AG09319 (cell line): ENCODE measurements at regions not wholly inside any gene's neighbourhood (a gene's known extent, or its start where the extent isn't known, plus 50 kb on each side); places are given as distances from the start of the nearest gene placed in this dataset.
A peak's percentile ranks its signal among the peaks of the same experiment; 100 is the strongest.

Experiments used
- DNase-seq: peaks from one replicate; pipeline ENCODE4 v3.0.0-alpha.2; 2010; ENCODE audit warnings: low read depth; ENCODE audit errors: extremely low read depth
- CTCF ChIP-seq: IDR thresholded peaks from 2 replicates; pipeline ENCODE4 v1.5.1; 2011; ENCODE audit warnings: low read depth, mild to moderate bottlenecking, inconsistent platforms, low read length, moderate library complexity

- TF ChIP-seq CTCF = no peak
- no peak for DNase-seq
Measured at GRCh38 chr4:187598196-187598595, 397.4 kb upstream of the ZFP42 start.

- TF ChIP-seq CTCF = no peak
- DNase-seq = no peak
Measured at GRCh38 chr4:187602339-187603092, 393.1 kb upstream of the ZFP42 start.

GRCh38 chr4:187603093-187604025 lies 392.2 kb upstream of the ZFP42 start:
- peak; percentile 45 for DNase-seq
- no peak for TF ChIP-seq CTCF

- no peak for DNase-seq
- TF ChIP-seq CTCF = no peak
Measured at GRCh38 chr4:187604984-187605383, 390.6 kb upstream of the ZFP42 start.

- DNase-seq = no peak
- peak; percentile 82 for TF ChIP-seq CTCF
Measured at GRCh38 chr4:187606581-187606980, 389.0 kb upstream of the ZFP42 start.

- peak; percentile 49 for DNase-seq
- no peak for TF ChIP-seq CTCF
Measured at GRCh38 chr4:187608001-187608421, 387.6 kb upstream of the ZFP42 start.

- no peak for DNase-seq
- no peak for TF ChIP-seq CTCF
Measured at GRCh38 chr4:187612301-187612700, 383.3 kb upstream of the ZFP42 start.
